ENCODE measurements at regions not wholly inside any gene's neighbourhood (a gene's known extent, or its start where the extent isn't known, plus 50 kb on each side); places are given as distances from the start of the nearest gene placed in this dataset.

GRCh38 chr11:33957304-33957917 lies 65.5 kb upstream of the LMO2 start:
- no peak for TF ChIP-seq CTCF (IDR thresholded peaks at IDR 0.05)
- no peak for TF ChIP-seq POLR2A (IDR thresholded peaks at IDR 0.05)
- no peak for TF ChIP-seq EP300 (IDR thresholded peaks at IDR 0.05)
- TF ChIP-seq POLR2AphosphoS5 (IDR thresholded peaks at IDR 0.05), result no peak

All from sigmoid colon (tissue), 4 donors.